GM18907 (cell line): ENCODE measurements at regions not wholly inside any gene's neighbourhood (a gene's known extent, or its start where the extent isn't known, plus 50 kb on each side); places are given as distances from the start of the nearest gene placed in this dataset.

ENCODE experiments used
- ATAC-seq: cut with Tn5 transposase; IDR thresholded peaks from one replicate; pipeline ENCODE4 v1.9.1; 2021; ENCODE audit warnings: mild to moderate bottlenecking, moderate library complexity; ENCODE audit not compliant: unreplicated experiment

DNA sequence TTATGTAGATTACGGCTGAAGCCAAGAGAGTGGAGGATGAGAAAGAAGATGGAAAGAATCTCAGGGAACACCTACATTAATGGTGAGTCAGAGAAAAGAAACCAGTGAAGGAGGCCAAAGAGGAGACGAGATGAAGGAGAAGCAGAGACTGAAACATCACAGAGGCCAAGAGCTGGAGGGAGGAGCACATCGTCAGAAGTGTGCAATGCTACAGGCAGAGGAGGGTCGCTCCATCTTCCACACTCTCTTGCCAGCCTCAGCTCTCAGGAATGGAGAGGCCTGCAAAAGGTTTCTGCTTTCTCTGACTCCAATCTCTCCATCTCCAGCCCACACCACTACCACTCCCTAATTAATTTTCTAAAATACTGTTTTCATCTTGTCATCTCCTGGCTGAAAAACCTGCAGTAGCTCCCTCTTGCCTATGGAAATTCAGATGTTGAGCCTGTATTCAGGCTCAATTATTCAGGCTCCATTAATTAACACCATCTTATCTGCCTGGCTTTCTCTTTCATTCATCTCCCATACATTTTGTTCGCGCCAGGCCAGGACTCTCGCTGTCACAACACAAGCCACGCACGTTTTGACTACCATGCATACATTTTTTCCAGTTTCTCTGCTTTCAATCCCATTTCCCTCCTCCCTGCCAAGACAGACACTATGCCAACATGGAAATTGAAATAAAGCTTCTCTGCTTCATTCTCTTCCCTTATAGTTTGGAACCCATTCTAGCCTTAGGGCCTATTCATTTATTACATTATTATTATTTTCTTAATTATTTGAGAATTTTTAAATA is 165.8 kb downstream of the INHBA start:
- ATAC-seq, result no peak

DNA sequence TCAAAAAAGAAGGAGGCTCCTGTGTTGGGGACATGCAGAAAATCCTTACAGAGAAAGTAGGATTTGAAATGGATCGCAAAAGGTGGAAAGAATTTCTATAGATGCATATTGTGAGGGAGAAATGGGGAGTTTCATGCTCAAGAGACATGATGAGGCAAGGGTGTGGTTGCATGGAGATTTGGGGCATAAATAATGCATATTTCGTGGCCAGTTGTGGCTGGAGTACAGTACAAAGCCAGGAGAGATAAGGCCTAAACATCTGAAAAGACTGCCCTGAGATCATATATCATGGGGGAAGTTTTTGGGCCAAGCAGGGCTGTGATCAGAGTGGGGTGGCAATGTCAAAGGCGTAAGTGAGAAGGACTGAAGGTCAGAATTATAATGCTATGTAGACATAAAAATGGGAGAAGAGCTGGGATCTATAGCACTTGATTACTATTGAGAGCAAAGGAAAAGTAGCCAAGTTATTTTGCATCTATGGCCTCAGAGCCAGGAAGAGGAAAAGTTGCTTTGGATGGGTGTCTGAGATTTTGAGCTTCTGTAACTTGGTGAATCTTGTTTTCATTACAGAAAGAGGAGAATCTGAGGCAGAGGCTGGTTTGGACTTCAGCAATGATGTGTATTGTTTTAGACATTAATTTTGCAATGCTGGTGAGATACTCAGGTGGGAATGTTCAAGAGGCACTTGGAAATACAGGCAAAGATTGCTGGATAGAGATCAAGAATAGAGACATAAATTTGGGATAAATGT is 166.6 kb downstream of the INHBA start:
- ATAC-seq, result no peak

DNA sequence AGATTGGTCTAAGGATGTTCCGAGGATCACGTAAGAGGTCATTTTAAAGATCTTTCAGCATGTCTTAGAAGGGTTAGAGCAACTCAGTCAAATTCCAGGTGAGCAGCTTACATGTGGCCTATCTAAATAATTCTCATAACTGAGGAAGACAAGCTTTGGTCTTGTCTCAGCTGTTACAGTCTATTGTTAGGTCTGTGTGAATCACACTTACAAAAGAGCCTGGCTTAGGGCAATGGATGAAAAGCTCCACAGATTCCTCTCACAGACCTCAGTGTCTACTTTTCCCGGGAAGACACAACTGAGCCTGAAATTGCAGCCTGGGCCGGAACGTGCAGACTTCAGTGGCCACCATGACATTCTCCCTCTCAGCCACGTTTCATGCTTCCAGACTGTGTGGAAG is 173.1 kb downstream of the INHBA start:
- no peak for ATAC-seq

DNA sequence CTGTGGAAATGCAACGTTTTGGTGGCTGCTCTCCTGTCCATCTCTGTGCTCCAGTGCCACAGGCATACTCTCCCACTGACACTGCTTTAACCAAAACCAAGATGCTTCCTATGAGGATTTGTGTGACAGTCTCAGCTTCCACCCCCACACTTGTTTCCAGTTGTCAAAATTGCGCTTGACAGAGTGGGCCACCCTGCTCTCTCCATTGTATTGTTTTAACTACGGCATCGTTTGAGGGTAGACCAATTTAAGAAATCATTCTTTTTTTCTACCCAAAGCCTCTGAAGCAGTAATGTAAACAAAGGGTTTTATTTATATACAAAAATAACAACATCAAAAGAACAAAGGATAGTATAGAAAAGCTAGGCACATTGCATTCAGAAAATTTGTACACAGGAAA is 178.0 kb downstream of the INHBA start:
- ATAC-seq, result no peak

DNA sequence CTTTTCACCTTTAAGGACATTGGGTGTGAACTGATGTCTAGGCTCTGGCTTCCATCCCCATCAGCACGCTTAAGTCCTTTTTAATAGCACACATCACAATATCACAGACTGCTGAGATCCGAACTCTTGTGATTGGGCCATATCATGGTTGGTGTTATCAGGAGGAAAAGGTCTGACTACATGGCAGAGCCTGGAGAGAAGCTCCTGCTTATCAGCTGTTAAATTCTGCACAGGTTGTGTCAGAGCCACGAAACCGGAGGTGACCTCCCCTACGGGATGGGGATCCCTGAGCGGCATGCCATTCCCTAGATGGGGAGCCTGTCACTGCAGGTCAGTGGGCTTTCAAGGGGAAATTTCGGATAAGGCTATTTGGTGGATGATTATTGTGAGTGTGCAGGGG is 182.4 kb downstream of the INHBA start:
- no peak for ATAC-seq

DNA sequence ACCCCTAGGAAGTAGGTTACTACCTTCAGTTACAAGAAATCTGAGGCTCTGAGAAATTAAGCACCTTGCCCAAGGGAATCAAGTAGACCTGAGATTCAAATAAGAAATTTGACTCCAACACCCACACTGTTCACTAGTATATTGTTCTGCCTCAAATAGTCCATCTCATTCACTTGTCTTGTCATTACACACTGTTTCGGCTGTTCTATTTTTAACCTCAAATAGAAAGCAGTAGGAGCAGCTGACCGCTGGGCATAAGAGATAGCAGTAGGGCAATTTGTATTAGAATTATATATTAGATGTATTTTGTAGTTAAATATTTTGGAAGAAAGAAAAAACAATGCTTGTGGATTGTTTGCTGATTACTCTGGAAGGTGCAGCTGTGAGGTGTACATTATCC is 185.1 kb downstream of the INHBA start:
- no peak for ATAC-seq

DNA sequence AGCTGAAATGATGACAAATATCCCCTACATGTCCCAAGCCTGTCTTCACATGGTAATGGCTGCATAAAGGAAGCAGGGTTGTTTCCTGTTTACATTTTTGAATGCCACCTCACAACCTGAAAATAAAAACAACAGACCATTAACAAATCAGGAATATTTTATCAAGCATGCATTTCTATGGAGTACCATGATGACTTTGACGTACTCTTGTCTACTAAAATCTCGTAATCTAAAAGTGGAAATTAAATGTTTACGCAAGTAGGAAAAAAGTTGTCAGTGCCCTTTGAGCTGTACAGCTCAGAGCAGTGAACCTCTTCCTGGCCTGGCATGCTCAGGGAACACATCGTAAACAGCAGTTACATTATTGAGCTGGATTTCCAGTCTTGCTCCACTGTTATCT is 194.1 kb downstream of the INHBA start:
- no peak for ATAC-seq

DNA sequence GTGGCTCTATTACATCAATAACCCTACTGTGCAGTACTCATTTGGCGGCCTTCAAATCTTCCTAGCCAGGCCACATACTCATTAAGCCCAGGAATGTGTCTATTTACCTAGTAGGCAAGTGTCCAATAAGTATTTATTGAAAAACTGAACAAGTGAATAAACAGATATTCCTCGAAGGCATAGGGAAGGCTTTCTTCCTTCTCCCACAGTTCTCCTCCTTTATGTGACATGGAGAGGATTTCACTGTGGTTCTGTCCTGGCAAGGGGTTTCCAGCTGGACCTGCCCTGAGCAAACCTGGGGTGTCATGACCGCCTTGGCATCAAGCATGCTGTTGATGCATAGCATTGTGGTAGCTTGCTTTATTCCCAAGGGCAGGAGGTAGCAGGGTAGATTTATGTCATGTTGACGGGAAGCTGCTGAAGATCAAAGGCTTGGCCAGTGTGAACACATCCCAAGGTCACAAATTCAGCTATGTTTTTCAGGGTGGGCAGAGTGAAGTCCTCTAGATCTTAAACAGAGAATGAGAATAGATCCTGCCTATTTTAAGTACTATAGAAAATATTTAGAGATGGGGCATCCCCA is 195.1 kb downstream of the INHBA start:
- ATAC-seq, result no peak

DNA sequence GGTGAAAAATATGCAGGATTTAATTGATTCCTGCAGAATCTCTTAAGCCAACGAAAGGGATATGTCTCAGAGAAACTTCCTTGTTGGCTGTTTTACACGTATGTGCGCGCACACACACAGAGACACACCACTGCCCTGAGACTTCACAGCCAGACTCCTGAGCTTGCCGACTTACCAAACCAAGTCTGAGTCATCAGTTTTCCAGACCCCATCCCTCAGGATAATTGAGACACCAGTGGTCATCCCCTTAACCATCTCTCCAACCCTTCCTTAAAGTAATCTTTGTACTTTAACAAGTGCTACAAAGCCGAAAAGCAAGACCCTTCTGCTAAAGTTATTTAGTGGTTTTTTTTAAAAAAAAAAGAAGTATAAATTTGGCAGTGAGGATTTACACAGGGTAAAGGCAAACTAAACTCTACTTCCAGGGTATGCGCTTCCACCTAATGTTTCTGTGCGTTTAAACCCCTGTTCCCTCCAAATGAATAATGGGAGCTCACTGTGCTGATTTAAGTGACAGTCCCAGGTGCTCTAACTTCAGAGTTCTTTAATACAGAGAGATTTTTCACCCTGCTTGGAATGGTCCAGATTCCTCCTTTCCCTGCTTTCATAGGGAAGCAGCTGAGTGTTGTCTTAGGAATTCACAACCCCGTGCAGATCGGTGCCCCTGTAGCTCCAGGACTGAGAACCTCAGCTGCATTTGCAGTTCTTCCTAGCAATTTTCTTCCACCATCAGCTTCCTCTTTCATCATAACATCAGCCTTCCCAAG is 198.5 kb downstream of the INHBA start:
- ATAC-seq, result no peak

DNA sequence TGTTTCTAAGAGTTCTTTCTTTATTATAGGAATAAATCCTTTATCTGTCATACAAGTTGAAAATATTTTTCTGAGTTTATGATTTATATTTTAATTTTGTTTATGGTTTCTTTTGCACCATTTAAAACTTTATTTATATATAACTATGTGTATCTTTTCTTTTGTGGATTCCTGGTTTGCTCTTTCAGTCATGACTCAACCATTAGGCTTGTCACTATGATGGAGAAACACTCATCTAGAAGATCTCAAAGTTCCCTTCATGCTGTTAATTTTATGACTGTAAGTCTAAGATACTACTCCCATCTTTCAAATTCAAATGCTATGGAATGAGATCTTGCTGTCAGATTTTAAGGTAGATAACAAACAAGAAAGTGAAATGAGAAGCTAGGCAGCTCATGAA is 199.5 kb downstream of the INHBA start:
- no peak for ATAC-seq

DNA sequence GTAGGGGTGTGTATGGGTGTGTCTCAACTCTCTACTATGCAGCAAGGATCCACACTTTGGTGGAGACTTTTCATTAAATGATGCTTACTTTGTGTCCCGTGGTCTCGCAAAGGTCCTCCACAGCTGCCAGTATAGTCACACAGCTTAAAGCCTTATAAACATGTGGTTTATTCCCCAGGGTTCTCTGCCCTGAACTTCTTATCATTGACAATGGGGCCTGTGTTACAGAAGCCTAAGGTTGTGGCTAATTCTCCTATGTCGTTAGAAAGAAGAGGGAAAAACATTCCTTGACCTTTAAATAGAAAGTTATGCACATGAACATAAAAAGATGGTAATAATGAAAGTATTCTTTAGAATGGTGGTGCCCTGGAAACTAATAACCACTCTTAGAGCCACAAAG is 201.4 kb downstream of the INHBA start:
- no peak for ATAC-seq

DNA sequence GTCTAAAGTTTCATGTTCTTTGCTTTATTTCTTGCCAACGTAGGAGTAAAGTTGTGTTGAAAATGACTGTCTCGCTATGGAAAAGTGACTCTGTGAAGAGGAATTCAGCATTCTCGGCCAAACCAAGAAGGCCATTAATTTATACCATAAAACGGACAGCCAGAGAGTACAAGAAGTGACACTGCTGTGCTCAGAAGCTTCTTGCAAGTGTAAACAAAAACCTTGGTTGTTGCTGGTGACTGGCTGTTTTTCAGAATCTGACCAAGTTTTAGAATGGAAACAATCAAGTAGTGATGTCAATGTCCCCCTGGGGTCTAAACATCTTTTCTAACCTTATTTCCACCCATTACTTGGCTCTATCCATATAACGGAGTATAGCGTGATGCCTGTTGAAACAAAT is 201.9 kb downstream of the INHBA start:
- ATAC-seq, result no peak

DNA sequence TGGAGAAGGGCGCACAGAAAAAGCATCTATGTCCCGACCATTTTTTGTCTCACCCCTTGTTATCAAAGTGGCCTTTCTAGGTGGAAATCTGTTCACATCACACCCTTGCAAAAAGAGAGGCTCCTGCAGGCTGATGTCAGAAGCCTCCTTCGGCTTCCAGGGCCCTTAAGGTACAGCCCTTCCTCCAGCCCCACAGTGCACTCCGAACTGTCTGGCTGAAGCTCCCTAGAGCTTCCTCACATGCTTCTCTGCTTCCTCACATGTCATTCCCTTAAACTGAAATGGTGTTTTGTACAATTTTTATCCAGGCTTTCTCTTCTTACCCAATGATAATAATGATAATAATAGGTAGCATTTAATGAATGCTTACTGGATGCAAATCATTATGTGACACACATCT is 210.3 kb downstream of the INHBA start:
- ATAC-seq, result no peak

DNA sequence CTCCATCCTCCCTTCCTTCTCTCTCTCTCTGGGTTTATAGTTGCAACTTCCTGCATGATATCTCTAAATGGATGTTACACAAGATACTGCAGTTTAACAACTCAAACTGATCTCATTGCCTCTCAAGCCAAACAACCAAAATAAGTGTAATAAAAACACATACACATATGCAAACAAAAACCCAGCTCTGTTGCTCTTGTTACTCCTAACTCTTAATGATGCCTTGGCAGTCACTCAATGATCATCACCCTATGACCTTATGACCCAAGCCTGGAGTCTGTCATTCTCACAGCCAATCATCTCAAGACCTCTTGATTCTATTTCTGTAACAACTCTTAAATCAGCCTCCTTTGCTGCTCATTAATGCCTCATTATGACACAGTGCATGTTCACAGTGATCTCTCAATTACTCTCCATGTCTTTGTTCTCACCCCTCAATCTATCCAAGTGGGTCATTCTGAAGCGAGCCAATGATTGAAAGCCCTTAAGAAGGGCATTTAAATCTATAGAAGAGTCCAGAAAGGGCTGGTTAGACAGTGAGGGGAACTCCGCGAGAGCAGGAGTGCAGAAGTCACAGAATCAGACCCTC is 210.9 kb downstream of the INHBA start:
- no peak for ATAC-seq

DNA sequence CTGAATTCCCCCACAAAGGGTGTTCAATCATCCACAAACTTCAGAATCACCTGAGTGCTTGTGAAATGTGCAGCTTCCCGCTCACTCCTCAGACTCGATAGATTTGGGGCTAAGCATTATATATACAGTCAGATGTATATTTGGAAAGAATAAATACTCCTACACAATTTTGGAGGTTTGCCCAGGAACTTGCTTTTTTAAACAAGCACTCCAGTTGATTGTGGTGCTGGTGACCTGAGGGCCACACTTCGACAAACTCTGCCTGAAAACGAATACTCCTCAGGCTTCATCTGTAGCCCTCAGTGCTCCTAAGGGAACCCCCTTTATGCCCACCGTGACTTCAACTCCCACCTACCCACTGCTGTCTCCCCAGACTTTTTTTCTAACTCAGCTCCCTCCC is 211.6 kb downstream of the INHBA start:
- ATAC-seq, result no peak

DNA sequence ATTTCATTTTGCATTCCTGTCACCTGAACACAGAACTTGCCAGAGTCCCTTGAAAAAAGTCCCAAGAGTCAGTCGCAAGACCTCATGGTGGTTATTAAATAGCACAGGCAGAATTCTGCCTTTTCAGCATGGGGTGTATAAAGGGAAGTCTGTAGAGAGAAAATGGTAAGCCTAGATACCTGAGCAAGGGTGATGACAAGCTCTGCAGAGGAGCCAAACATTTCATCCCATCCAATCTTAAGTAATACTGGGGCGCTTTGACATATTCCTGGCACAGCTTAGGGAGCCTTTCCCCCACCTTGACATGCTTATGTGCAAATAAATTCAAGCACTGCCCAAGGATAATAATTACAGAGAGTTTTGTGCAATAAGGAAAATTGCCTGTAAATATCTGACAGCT is 213.0 kb downstream of the INHBA start:
- ATAC-seq, result no peak

DNA sequence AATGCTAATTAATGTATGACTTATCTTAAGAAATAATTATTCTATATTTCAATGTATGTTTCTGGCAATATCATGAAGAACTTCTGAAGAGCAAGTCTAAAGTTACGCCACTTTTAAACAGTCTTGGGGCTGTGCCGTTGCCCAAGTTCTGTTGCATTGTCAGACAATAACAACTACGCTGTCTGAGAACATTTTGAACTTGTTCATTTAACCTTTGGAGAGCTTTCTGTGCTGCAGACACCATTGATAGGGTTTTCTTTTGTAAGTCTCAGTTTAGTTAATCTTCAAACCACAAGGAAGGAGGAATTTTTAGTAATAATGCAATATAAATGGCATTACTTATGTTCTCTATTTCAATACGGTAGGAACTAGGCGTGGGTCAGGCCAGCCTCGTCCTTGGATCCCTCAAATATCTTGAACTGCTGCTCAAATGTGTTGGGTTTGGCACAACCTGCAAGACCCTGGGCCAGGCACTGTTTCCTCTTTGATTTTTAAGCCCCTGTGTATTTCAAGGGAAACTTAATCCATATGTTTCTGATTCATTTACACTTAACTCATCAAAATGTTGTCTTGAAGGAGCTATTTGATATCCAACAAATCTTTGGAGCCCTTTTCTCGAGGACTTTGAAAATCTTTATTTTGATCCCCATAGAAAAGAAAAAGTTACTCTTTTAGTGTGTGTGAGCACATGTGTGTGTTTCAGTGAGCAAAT is 215.5 kb downstream of the INHBA start:
- no peak for ATAC-seq

DNA sequence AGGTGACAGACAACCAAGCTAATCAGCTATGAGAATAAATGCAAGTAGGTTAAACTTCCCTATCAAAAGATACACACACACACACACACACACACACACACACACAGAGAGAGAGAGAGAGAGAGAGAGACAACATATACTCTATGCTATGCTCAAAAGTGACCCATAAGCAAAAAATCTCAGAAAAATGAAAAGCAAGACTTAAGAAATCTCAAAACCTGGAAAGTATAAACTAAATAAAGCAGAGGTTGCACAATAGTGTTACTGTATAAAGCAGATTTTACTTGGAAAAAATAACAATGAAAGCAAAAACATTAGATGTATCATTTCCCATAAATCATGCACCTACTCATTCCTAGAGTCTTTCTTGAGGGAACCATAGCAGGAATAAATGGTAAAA is 221.5 kb downstream of the INHBA start:
- ATAC-seq, result no peak

DNA sequence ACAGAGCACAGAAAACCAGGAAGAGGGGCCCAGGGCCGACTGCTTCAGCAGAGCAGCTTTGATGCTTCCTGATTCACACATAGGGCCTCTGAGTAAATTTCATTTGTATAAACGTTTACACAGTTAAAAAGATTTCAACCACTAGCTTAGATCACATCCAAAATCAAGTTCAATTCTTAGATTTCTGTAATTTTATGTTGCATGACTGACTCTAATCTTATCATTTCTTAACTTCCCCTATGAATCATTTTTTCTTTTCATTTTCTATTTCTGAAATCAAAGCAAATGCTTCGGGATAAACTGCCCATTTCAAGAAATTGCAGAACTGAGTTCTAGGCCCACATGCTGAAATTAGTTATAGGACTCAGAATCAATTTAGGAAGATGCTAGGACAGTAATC is 224.7 kb downstream of the INHBA start:
- ATAC-seq, result no peak

DNA sequence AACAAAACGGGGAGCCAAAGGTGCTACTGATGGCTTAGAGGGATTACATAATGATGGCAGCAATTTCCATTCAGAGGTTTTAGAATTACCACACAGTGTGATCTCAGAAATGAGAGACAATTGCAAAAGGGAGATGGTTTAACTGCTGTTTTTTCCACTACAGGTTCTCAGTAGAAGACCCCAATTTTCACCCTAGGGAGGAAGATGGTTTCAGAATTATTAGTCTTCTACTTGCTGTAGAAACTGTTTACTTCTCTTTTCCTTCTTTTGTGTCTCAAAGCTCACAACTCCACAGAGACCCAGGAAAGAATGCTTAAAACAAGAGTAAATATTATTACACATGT is 226.5 kb downstream of the INHBA start:
- no peak for ATAC-seq
